ENCODE measurements at regions not wholly inside any gene's neighbourhood (a gene's known extent, or its start where the extent isn't known, plus 50 kb on each side); places are given as distances from the start of the nearest gene placed in this dataset.
A peak's percentile ranks its signal among the peaks of the same experiment; 100 is the strongest.

DNA sequence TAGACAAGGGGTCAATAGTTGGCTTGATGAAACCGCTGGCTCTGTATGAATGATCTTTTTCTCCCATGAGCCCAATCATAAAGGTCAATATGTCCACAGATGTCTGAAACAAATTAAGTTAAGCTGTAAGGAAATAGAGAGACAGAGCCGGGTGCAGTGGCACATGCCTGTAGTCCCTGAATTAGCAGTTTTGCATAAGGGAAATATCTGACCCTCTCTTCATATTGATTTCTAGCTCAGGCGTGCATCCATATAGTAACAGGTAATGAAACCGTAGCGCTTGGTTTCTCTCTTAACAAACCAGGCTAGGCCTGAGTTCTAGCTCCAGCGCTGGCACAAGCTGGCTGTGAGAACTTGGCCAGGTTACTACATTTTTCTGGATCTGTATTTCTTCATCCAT, 118.1 kb upstream of the ERCC6L2 start:
- no peak for DNase-seq (ENCODE audit: low read depth in 2 of 2)

DNA sequence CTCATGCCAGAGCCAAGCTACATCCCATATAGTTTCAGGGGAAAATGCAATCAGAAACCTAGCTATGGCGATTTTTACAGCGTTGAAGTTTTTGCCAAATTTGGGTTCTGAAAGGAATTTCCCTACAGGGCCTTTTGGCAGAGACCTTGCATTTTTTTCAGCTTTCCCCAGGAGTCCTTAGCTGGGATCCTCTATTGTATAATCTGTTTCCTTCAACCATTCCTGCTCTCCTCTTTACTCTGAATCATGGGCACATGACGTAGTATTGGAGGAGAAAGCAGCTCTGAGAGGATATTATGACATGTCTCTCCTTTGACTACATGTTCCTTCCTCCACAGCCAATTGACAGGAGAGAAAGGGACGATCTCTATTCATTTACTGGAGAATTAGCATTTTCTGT, 118.5 kb upstream of the ERCC6L2 start:
- DNase-seq (ENCODE audit: low read depth in 2 of 2), result no peak

DNA sequence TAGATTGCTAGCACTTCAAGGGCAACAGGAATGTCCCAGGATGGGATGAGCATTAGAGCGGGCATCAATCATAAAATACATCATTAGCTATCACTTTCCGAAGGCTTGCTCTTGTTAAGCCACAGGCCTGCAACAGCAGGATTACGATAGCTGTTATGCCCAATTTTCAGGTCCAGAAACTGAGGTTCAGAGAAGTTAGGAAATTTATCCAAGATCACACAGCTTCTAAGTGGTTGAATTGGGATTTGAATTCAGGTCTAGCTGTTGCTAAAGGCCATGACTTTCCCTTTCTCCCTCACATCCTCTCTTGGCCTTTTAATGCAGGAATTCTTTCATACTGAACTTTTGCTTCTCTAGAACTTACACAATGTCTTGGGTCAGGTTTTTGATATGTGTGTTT, 119.4 kb upstream of the ERCC6L2 start:
- no peak for DNase-seq (ENCODE audit: low read depth in 2 of 2)

DNA sequence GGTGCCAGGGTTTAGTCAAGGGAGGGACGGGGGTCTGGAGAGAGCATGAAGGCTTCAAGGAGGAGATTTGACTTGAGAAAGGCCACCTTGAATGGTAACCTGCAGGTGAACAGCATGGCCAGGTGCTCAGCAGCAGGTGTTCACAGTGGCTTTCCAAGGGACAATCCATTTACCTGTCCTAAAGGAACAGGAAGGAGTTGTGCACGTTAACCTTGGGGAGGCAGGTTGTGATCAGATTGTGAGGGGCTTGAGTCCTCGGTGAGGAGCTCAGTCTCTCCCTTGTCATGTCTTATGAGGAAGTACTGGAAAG, 120.1 kb upstream of the ERCC6L2 start:
- no peak for DNase-seq (ENCODE audit: low read depth in 2 of 2)

DNA sequence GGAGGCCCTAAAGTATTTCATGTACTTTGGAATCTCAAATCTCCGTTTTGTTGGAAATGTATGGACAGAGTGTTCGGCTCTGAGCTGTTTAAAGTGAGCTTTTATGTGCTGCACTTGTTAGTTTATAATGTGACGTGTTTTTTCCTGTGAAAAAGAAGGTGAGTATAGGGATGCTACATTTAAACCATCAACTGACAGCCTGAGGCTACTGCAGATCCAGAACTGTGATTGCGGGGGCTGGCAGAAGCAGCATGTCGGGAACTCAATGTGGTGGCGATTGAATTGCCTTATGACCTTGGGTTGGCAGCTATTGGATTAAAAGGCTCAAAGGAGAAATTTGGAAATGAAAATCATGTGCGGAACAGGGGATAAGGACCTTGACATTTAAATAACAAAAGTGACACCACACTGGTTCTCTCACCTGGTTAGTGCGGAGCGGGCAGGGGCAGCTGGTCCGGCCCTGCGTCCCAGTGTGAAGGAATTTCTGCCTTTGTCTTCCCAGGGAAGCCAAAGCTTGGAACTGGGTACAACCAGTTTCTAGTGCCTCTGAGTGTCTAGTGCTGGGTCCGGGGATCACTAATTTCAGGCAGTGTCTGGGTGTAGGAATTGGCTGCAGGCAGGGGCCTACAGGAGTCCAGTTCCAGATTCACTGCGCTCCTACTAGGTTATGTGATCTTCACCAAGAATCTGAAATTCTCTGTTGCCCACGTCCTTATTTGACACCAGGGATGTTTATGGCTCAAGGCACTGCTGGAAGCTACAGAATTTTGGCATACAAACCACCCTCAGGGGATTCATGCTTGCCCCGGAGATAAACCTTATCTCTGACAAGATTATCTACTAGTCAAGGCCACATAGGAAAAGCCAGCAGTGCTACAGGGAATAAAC, 120.7 kb upstream of the ERCC6L2 start:
- DNase-seq (ENCODE audit: low read depth in 2 of 2), result no peak

GRCh38 chr9:95753762-95754465, 121.6 kb upstream of the ERCC6L2 start:
- no peak for DNase-seq (ENCODE audit: low read depth in 2 of 2)

- no peak for DNase-seq (ENCODE audit: low read depth in 2 of 2)
Observed at GRCh38 chr9:95752129-95752731, 123.3 kb upstream of the ERCC6L2 start.

- DNase-seq (ENCODE audit: low read depth in 2 of 2), result no peak
Observed at GRCh38 chr9:95751520-95751790, 124.0 kb upstream of the ERCC6L2 start.

DNA sequence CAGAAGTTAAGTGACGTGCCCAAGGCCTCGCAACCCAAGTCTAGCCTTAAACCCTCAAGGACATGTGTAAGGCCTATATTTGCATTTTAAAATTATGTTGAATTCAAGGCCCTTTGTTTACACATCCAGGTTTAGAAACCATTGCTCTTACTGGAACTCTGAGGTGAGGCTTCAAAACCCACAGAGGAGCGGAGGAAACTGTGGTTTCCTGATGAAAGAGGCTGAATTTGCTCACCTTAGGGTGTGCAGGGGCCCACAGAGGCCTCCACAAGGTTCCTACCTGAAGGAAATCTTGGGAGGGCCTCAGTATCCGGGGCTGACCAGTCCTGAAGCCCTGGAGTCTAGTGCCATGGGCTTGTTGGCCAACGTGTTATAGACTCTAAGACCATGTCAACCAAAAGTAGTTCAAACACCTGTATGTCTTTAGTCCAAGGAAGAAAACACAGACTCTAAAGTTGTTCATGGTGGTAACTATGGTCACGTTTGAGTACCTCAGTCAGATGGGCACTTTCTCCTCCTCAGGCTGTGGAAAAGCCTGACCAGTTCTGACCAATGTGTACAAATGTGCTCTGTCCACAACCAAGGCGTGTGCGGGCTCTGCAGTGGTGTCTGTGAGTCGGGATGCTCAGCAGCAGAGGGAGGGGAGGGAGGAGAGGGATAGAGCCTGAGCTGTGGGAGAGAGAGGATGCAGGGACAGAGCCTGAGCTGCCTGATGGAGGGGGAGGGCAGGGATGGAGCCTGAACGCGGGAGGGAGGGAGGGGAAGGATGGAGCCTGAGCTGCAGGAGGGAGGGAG, 124.6 kb upstream of the ERCC6L2 start:
- peak in 1 of 2 experiments; percentile 12 for DNase-seq (ENCODE audit: low read depth in 2 of 2)

GRCh38 chr9:95749493-95749892, 126.0 kb upstream of the ERCC6L2 start:
- DNase-seq (ENCODE audit: low read depth in 2 of 2), result no peak

GRCh38 chr9:95746408-95747180, 128.9 kb upstream of the ERCC6L2 start:
- no peak for DNase-seq (ENCODE audit: low read depth in 2 of 2)

GRCh38 chr9:95742821-95743220, 132.7 kb upstream of the ERCC6L2 start:
- DNase-seq (ENCODE audit: low read depth in 2 of 2), result no peak

DNA sequence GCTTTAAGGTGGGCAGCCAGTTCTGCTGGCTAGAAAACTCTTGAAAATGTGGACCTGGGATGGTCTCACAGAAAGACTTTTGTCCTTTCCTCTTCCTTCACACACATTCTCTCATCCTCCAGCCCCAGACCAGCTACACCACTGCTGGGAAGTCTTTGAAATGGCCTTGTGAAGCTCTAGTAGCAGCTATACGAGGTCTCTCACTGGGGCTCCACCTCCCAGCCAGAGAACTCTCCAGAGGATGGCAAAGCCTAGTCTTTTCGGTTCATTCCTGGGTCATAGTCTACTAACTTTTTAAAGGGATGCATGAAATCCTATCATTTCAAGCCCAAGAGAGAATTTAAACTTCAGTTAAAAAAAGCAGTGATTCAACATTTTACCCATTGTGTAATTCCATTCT, 133.9 kb upstream of the ERCC6L2 start:
- no peak for DNase-seq (ENCODE audit: low read depth in 2 of 2)

GRCh38 chr9:95740217-95741004, 135.1 kb upstream of the ERCC6L2 start:
- no peak for DNase-seq (ENCODE audit: low read depth in 2 of 2)

DNA sequence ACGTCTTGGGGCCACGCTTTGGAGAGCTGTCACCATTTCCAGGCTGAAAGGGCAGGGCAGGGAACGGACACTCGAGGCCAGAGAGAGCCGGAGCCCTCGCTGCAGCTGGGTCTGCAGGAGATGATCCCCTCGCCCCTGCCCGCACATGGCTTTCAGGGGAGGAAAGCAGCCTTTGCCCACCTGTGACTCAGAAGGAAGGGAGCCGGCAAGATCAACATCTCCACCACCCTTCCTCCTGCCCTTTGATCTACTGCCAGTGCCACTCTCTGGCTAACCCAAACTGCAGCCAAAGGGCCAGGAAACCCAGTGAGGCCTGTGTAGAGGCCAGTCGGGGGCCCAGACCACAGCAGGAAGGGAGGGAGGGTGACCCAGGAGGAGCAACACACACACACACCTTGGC, 137.1 kb upstream of the ERCC6L2 start:
- DNase-seq (ENCODE audit: low read depth in 2 of 2), result no peak

- DNase-seq (ENCODE audit: low read depth in 2 of 2), result no peak
Observed at GRCh38 chr9:95736891-95737522, 138.5 kb upstream of the ERCC6L2 start.

DNA sequence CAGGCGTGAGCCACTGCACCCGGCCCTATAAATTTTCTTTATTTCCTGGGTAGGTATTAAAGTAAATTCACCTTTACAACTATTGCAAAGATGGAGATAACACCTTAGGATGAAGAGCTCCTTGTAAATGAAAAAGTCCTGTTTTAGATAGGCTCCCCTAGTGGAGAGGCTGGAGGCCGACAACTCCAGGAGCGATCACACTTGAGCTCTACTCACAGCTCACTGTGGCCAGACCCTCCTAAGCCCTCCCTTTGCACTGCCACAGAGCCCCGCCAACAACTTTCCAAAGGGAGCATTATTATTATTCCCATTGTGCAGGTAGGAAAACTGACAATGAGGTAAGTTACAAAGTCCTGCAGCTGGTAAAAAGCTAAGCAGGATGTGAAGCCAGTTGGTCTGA, 139.1 kb upstream of the ERCC6L2 start:
- no peak for DNase-seq (ENCODE audit: low read depth in 2 of 2)

DNA sequence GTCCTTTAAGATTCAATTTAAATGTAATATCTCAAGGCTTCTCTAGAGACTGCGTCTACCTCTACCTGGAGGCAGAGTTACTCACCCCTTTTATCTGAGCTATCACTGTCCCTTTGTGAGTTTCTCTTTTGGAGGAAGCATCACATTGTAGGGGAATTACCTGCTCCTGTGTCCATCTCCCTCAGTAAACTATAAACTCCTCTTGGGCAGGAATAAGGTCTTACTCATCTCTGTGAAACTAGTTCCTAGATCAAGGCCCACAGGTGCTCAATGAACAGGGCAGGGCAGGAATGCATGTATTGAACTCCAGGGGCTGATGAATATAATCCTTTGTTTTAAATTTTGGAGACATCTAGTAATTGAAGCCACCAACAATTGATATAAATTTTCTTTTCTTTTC, 139.8 kb upstream of the ERCC6L2 start:
- DNase-seq (ENCODE audit: low read depth in 2 of 2), result no peak

GRCh38 chr9:95733741-95734666, 141.5 kb upstream of the ERCC6L2 start:
- DNase-seq (ENCODE audit: low read depth in 2 of 2), result no peak

Data from stimulated activated CD4-positive, alpha-beta T cell treated with anti-CD3 and anti-CD28 coated beads, Interleukin-12 subunit alpha, Interleukin-12 subunit beta, amount 100 ng/mL, for 24 hours (primary cell).